GM12864 (cell line): ENCODE measurements at regions not wholly inside any gene's neighbourhood (a gene's known extent, or its start where the extent isn't known, plus 50 kb on each side); places are given as distances from the start of the nearest gene placed in this dataset.
"Not testable (repeated sequence)": the region's sequence is repeated elsewhere in the genome, so short reads cannot be mapped to it uniquely, and the experiment has no call there.

Experiments used
- DNase-seq: peaks from one replicate; pipeline ENCODE4 v3.0.0-alpha.2; 2011; ENCODE audit warnings: low read depth
- H3K4me3 ChIP-seq: 2 replicates; pipeline ENCODE4 v1.5.1; 2011; ENCODE audit warnings: mild to moderate bottlenecking, low read depth, low read length, control low read depth
- TF ChIP-seq, protein P1 (sequence below): IDR thresholded peaks from 2 replicates; pipeline ENCODE4 v1.5.1; 2011; ENCODE audit warnings: low read depth, mild to moderate bottlenecking, moderate library complexity, low read length, control low read depth, inconsistent platforms; ENCODE audit errors: missing control alignments

DNA sequence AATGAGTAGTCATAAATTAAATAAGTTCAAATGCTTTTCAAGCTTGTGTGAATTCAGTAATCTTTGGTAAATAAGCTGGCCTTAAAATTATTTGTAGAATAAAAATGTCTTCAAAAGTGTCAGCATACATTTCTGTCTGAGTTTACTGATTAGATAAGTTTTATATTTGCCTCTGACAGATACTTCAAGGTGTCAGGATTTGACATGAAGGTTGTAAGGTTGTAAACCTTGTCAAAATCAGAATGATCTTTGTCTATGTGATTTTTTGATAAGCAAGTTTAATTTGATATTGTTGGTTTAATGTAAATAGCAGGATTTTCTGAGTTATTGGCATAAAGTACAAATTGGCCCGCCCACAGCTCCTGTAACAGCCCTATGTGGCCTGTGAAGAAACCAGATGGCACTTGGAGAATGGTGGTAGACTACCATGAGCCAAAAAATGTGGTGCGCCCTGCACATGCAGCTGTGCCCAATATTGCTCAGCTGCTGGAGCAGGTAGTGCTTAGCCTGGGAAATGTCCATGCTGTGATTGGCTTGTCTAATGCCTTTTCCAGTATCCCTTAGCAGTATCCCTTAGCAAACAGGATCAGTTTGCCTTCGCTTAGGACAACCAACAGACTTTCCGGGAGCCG is 188.0 kb upstream of the SPHKAP start:
- H3K4me3 ChIP-seq = no peak overlapping the region
- DNase-seq = no peak
- TF ChIP-seq, protein P1, sequence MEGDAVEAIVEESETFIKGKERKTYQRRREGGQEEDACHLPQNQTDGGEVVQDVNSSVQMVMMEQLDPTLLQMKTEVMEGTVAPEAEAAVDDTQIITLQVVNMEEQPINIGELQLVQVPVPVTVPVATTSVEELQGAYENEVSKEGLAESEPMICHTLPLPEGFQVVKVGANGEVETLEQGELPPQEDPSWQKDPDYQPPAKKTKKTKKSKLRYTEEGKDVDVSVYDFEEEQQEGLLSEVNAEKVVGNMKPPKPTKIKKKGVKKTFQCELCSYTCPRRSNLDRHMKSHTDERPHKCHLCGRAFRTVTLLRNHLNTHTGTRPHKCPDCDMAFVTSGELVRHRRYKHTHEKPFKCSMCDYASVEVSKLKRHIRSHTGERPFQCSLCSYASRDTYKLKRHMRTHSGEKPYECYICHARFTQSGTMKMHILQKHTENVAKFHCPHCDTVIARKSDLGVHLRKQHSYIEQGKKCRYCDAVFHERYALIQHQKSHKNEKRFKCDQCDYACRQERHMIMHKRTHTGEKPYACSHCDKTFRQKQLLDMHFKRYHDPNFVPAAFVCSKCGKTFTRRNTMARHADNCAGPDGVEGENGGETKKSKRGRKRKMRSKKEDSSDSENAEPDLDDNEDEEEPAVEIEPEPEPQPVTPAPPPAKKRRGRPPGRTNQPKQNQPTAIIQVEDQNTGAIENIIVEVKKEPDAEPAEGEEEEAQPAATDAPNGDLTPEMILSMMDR = no peak

DNA sequence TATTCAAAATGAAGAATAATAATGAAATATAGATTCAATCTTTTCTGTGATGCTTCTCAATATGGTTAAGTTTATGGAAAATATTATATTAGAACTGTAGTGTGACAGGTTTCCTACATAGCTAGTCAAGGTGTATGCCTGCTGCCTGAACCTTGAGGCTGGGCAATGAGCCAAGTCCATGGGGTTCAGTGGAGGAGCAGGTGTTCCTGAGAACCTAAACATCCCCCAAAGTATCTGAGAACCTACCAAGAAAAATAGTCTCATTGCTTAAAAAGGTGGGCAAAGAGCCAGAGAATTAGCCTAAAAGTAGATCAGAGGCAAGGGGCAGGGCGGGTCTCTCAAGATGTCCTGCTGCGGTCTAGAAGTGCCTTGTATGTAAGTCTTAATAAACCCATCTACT is 185.9 kb upstream of the SPHKAP start:
- DNase-seq = no peak
- no peak overlapping the region for H3K4me3 ChIP-seq
- TF ChIP-seq, protein P1 = no peak

DNA sequence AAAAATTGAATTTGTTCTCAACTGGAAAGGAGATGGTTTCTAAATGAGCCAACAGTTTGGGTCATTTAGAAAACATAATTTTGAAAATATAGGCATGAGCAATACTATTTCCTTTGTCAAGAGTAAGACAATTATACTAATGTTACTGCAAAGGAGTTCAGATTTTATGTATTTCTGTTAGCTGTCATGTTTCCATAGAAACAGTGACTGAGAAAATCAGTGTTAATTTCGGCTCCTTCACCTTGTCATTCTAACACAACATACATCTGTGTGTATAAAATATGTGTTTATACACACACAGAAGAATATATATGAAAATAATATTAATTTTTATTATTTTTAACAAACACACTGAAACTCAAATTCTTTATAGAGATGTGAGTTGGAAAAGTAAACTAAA is 178.0 kb upstream of the SPHKAP start:
- no peak for DNase-seq
- H3K4me3 ChIP-seq = no peak overlapping the region
- TF ChIP-seq, protein P1 = no peak

DNA sequence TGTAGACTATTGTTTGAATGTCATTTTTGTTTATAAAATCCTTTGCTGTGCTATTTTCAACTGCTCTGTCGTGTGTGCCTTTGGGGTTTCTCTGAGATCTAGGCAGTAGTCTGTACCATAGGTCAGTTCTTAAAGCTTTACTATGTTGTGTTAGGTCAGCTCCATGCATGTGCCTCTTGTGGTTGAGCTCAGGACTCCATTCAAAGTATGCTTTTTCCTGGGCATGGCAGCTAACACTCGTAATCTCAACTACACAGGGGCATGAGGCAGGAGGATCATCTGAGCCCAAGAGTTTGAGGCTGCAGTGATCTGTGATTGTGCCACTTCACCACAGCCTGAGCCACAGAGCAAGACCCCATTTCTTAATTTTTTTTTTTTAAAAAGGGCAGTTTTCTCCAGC is 174.4 kb upstream of the SPHKAP start:
- TF ChIP-seq, protein P1 = no peak
- no peak overlapping the region for H3K4me3 ChIP-seq
- no peak for DNase-seq

DNA sequence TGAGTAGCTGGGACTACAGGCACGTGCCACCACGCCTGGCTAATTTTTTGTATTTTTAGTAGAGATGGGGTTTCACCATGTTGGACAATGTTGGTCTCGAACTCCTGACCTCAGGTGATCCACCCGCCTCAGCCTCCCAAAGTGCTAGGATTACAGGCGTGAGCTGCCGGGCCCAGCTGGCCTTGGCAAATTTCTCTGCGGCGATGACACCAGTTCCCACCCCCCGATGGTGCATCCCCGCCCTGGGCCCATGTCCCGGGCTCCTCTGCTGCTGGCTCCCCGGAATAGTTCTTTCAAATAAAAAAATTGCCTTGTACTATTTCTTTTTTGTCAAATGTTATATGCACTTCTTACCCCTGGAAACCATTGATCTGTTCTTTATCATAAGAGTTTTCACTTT is 171.5 kb upstream of the SPHKAP start:
- not testable (repeated sequence) for H3K4me3 ChIP-seq, DNase-seq

DNA sequence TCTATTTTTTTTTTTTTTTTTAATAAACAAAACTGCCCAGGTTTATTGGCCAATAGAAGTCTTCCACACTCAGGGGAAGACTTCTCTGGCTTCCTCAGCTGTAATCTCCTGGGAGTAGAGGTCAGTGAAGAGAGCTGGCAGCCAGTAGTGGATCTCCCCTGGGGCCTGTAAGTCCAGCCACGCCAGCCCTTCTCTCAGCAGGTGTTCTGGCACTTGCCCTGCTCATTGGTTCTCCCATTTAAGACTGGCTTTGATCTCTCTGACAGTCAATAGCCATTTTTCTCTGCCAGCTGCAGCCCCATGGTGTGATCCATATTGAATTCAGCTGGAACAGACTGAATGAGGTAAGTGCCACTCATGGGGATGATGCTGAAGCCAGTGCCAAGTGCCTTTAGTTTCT is 170.6 kb upstream of the SPHKAP start:
- H3K4me3 ChIP-seq = no peak overlapping the region
- DNase-seq = no peak
- TF ChIP-seq, protein P1 = no peak

DNA sequence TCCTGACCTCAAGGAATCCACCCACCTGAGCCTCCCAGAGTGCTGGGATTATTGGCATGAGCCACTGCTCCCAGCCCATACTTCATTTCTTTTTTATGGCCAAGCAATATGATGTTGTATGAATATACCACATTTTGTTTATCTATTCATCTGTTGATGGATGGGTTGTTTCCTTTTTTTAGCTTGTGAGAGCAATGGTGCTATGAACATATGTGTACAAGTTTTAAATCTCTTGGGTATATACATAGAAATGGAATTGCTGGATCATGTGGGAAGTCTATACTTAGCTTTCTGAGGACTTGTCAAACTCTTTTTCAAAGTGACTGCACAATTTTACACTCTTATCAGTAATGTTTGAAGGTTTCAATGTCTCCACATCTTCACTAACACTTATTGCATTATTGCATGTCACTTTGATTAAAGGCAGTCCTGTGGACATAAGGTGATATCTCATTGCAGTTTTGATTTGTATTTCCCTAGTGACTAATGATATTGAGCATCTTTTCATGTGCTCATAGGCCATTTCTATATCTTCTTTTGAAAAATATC is 167.1 kb upstream of the SPHKAP start:
- TF ChIP-seq, protein P1 = no peak
- DNase-seq = no peak
- H3K4me3 ChIP-seq = no peak overlapping the region

DNA sequence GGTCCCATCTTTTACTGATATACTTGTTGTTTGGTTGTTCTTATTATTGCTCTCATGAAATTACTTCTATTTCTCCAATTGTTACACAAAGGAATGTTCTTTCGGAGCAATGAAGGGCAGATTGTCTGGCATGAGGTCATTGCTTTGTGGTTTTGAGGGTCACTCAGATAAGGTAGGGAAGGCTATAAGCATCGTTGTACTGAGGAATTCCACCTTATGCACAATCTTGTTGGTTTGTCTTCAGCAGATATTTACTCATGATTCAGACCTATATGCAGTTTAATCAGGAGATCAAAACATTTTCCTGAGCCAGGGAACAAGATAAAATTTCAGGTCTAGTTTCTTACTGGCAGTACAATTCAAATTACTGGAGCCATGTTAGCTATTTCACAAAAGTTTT is 163.0 kb upstream of the SPHKAP start:
- no peak overlapping the region for H3K4me3 ChIP-seq

More for the DNA sequence above, 163.0 kb upstream of the SPHKAP start:
- no peak for DNase-seq
- TF ChIP-seq, protein P1 = no peak
